NCI-H146 treated with DMSO at 0.1 percent for 48 hours (cell line): ENCODE measurements at regions not wholly inside any gene's neighbourhood (a gene's known extent, or its start where the extent isn't known, plus 50 kb on each side); places are given as distances from the start of the nearest gene placed in this dataset.
A peak's percentile ranks its signal among the peaks of the same experiment; 100 is the strongest.

ENCODE experiments used
- DNase-seq: peaks from one replicate; lab custom pipeline; 2025; ENCODE audit not compliant: unreplicated experiment; lab: John Stamatoyannopoulos, UW

DNA sequence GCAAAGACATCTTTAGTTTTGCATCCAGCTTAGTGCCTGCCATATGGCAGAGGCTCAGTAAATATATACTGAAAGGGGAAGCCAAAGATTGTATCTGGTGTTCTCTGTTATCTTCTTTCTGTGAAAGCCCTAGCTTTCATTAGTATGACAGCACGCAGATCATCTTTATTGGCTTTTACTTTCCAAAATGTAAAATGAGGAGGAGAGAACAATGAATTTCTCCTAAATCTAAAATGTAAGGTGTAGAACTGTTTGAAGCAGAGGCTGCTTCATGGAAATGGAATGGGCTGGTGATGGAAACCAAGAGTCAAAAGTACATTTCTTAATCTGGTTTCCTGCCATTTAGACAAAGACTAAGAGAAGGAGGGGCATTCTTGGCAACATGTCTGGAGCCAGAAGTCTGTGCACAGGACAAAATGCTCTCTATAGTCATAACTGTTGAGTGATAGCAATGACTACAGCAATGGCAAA is 1029.9 kb upstream of the PIK3C3 start:
- DNase-seq = no peak

DNA sequence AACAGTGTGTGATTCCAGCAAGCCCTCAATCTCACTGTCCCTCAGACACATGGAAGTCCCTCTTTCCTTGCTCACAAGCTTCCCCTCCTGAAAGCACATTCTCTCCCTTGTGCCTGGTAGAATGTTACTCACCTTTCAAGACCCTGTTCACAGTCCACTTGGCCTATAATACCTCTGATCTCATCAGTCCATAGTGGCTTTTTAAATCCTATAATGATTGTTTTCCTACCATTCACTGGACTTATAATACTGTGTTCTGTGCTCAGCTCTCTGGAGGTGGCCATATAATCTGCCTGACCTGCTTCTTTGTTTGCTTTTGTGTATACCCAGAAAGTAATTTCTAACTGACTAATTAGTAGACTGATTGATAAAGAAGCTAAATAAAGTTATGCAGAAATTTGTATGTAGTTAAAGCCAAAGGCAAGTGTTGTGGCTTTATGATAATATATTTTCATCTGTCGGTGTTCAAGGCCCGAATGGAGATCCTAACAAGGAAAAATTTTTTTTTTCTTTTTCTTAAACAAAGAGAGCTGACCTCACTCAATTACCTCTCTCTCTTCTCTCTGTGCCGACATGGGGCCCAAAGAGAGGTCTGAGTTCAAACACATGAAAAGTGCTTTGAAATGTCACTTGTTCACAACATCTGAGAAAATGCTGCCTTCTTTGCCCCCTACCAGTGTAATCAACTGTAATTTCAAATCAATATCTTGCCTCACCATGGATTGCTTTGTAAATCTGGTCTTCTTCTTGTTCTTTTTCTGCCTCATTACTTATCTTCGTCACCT is 1033.0 kb upstream of the PIK3C3 start:
- DNase-seq = peak; percentile 97

DNA sequence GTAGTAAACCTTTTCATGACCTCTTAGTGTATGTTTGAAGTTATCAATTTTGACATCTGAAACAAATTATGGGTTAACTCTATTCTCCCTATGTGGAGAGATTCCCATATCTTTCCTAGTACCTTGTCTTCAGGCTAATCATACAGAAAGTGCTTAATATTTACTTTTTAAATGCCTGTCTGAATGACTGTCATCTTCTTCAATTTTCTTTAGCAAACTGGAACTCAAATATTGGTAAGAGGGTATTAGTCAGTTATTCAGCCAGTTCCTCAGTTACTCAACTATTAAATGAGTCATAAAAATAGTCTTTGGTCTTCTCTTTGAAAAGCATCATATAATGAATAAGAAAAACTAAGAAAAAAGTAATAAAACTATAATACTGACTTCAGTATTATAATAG is 1038.0 kb upstream of the PIK3C3 start:
- DNase-seq = no peak

DNA sequence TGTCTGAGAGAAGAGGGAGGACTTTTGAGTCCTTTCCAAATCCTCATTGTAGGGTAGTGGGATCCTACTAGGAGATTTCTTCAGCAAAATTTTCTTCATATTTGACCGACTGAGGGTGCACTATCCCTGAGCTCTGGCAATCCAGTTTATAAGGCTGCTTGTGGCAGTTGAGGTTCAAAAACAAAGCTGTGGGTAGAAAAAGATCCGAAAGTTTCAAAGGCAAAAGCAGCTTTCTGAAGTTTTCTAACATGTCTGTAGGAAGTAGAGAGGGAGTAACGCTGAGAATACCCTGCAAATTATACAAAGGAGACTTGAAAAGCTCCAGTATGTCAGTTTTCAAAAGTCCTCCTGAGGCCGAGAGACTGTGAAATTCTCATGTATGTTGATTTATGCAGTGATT is 1039.3 kb upstream of the PIK3C3 start:
- no peak for DNase-seq

DNA sequence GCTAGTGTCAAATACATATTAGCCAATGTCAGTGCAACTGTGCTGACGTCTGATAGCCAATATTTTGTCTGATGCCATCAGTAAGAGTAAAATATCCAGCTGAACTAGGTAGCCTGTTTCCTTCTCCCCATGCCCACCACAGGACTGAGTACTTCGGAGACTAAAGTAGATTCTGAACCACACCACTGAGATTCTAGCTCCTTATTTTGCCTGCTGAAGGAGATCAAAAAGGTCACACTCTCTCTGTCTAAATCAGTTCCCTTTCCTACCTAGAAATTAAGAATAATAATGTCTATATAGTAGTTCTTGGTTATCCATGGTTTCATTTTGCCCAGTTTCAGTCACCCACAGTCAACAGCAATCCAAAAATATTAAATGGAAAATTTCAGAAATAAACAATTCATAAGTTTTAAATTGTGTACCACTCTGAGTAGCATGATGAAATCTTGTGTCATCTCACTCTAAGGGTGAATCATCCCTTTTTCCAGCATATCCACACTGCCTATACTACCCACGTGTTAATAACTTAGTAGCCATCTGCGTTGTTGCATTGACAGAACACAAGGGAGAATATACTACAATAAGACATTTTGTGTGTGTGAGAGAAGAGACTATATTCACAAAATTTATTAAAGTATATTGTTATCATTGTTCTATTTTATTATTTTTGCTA is 1043.3 kb upstream of the PIK3C3 start:
- DNase-seq = no peak

DNA sequence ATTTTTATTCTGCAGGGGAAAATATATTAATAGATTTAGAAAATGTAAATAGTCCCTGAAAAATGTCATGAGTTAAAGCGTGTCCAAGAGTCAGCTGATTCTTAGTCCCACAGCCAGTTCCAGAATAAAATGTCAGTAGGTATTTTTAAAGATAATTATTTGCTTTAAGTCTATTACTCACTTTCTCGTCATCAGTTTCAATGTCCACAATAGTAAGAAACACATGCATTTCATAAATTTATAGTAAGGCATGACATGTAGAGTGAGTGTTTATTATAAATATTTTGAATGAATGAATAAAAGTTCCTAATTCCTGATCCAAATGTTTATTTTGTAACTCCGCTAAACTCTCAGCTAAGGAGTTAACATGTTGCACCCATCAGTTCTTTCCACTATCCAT is 1044.0 kb upstream of the PIK3C3 start:
- DNase-seq = no peak

DNA sequence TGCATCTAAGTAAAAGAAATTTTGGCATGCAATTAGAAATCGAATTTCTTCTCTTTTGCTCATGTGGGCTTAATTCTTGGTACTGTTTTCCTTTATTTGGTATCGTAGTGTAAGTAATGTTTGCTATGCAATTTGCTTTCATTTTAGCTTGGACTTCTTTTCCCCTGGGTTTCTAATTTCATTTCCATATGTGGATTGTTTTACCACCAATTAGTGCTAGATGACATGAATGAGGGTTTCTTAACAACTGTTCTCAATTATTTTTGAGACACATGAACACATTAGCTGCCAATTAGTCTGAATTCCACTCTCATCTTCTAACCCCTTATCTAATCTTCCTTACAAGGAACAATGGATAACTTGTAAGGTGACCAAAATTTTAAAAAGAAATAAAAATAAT is 1047.2 kb upstream of the PIK3C3 start:
- peak; percentile 81 for DNase-seq

DNA sequence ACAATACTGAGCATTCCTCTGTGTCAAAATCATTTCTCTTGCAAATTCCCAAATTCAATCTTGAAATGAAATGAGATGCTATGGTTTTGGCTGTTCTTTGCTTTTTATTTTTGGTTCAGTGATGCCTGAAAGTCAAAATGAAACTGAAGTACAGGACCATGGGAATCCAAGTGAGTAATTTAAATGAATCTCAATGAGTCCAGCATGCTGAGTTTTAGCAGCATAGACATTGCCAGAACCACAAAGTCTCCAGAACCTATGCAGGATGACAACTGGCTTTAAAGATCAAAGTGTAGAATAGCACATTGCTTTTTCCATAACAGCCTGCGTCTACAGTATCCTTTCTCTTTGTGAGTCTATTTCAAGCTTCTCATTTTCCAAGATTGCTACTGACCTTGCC is 1050.7 kb upstream of the PIK3C3 start:
- no peak for DNase-seq

DNA sequence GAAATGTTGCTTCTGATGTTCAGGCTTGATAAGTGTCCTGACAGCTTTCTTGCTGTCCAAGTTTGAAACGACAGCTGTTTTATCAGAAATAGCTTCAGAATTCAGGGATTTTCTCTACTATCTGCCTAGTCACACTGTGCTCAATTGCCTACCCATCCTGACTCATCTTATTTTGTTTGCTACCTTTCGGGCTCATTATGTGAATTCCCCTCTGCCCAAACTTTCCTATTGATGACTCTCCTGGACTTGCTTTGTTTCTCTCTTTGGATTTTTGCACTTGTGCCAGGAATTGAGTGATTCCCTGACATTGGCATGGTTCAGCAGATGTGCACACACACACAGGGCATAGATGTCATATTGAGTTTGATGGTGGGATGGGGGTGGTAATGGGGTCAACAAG is 1052.6 kb upstream of the PIK3C3 start:
- DNase-seq = no peak

DNA sequence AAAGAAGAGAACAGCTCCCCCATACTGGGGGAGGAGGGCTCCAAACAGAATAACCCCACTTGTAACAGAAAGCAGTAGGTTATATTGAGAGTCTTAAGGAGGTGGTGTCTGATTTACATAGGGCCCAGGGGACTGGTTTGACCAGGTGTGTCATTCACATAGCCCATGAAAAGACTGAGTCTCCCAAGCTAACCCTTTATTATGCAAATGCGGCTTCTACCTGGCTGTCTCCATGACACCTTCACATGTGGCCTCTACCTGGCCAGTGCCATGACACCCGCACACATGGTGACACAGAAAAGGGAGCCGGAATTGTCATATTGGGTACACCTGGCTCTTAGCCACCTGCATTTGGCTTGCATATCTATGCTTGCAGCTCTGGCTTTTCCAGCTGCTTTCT is 1057.2 kb upstream of the PIK3C3 start:
- no peak for DNase-seq

DNA sequence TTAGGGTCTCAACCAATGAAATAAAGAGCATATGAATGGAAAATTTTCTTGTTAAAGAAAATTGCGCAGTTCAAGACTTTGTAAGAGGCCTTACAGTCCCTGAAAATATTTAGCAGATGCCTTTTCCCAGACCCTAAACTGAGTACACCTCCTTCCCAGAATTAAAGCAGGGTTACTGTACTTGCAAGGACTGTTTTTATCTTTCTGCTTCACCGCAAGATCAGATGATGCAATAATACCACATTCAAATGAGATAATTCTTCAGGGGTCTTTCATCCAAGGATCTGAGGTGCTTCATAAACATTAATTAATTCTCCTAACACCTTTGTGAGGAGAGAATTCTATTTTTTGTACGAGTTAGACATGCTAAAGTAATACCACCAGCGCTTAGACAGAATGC is 1071.8 kb upstream of the PIK3C3 start:
- no peak for DNase-seq

DNA sequence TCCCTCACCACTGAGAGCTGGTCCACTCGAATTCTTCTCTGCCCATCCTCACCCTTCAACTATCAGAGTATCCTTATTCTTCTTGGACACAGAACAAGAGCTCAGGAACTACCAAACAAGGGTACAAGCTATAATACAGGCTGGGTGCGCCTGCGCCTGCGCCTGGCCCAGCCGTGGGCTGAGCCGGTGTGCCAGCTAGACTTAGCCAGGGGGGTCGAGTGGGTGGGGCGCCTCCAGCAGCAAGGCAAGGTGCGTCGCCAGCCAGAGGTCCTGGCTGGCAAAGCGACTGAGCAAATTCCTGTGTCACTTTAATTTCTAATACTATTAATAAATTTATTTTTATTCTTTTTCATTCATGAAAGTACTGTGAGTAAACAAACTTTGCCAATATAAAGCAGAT is 1072.6 kb upstream of the PIK3C3 start:
- DNase-seq = no peak

DNA sequence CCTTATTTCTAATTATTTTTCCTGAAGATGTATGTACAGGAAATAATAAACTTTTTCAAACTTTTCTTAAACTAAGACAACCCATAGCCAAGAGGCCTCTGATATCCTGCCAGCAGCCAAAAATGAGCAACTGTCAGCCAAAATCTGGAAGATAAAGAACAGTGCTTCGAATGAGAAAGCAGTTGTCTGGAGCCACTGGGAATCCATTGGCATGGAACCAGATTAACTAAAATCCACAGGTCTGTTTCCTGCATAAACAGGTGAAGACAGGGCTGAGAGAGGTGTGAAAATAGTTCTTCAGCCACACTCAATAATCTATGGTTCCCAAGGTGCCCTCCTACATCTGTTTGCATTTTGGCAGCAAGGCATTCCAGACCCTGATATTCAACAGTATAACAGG is 1076.7 kb upstream of the PIK3C3 start:
- DNase-seq = no peak

DNA sequence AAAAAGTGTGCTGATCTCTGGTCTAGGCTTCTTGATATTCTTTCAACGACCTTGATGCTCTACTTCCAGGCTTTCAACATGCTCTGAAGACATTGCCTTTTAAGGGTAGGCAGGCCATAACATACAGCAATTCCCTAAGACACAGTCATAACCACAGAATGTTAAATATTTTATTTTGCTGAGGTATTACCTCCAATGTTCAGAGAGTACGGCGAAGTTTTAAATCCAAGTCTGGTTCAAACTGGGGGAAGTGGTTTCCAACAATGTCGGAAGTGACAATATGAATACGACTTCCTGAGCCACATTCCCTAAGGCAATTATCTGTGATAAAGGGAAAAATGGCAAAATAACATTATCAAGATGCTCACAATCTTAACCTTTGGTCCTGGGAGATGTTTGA is 1077.9 kb upstream of the PIK3C3 start:
- DNase-seq = no peak

DNA sequence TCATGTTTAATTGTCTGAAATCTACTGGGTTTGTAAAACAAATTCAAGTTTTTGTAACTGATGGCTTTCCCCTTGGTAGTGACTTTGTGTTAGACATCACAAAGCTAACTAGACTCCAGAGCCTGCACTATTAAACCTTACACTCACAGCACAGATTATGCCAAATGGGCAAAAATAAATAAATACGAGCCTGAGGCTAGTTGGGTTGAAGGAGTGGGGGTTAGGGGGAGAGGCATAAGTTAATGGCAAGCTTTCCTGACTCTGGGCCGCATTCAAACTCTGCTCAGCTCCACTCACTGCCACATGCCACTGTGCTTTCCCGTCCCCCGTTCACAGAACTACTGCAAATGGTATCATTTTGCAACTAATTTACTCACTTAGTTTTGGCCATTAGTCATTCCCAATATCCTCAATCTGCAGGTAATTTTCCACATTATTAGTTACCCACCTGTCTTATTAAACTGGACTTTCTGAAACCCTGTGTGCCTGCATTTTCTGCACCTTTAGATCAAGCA is 1079.9 kb upstream of the PIK3C3 start:
- peak; percentile 35 for DNase-seq

DNA sequence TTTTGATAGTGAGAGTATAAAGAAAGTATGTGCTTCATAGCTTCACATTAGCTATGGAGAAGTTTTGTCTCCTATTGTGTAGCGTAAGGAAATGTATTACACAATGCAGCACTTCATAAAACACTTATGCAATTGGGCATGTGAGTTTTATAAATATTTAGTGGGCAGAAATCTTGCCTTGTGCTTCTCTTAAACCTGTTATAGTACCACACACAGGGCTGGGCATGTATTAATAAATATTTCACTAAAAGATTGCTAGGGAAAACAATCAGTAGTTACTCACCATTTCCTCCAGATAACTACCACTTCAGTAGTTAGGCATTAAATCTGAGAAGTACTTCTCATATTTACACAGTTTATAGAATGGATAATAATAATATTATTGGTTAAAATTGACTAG is 1080.8 kb upstream of the PIK3C3 start:
- no peak for DNase-seq

DNA sequence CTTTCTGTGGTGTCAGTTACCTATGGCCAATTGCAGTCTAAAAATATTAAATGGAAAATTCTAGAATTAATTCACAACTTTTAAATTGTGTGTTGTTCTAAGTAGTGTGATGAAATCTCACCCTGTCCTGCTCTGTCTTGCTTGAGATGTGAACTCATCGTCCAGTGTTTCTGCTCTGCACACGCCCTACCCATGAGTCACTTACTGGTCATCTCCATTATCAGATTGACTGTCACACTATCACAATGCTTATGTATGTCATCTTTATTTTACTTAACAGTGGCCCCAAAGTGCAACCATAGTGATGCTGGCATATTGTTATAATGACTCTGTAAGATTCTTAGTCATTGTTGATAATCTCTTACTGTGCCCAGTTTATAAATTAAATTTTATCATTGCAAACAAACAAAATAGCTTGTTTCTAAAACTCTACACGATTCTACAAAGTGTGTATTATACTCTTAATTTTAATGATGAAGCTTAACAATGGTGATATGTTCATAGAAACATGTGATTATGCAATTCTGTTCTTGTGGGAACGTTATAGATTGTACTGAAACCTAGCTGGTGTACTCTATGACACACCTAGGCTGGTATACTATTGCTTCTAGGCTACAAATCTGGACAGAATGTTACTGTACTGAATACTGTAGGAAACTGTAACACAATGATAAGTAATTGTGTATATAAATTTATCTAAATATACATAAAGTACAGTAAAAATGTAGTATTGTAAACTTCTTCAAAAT is 1086.8 kb upstream of the PIK3C3 start:
- DNase-seq = no peak

DNA sequence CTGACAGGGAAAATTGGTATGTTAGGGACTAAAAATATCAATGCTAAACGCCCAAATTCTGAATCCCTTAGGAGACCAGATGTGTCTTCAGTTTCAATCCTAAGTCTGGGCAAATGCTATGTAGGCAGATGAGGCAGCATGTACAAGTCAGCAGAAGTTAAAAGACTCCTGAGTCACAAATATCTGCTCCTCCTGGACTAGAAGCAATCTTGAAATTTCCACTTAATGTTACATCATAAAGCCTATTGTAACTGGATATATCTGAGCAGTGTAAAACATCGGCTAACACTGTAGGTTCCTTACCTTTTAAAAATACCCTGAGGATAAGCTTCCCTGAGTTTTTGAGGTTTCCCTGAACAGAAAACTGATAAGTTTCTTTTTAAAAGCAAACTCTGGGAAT is 1087.6 kb upstream of the PIK3C3 start:
- DNase-seq = no peak

DNA sequence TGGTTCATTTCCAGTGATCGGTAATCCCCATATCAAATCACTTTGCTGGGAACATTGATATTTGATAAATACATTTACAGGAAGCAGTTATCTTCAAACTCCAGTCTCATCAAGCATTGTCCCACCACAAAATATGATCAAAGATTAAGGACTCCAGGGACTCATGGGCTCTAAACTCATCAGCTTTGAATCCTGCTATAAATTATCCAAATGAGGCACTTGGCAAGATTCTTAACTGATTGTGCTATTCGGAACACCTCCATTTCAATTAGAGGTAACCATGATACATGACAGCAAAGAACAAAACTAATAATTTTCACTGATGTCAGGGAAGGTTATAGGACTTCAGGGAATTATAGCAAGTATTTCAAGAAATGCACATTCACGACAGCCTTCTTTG is 1088.1 kb upstream of the PIK3C3 start:
- no peak for DNase-seq

DNA sequence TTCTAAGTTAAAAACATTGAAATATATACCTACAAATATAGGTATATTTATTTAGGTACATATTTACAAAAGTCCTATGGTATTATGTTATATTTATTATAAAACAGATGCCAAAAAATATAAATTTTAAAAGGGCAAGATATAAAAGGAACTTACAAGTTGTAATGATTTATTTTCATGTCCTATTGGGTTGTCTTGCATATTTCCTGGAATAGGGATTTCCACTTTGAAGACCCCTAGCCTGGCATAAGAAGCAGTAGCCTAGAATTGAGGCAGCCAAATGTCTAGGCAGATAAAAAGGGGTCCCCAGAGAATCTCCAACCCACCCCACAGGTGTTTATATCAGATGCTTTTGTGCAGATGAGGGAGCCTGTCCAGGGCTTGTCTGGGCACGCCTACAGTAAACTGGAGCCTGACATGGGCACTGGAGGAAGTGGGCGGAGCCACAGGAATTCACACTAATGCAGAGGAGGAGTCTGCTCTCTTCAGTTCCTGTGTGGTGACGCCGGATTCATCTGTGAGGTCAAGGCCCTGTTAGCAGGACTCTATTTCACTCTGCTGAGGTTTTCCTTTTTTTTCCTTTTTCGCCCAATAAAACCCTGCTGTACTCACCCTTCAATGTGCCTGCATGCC is 1088.9 kb upstream of the PIK3C3 start:
- no peak for DNase-seq

DNA sequence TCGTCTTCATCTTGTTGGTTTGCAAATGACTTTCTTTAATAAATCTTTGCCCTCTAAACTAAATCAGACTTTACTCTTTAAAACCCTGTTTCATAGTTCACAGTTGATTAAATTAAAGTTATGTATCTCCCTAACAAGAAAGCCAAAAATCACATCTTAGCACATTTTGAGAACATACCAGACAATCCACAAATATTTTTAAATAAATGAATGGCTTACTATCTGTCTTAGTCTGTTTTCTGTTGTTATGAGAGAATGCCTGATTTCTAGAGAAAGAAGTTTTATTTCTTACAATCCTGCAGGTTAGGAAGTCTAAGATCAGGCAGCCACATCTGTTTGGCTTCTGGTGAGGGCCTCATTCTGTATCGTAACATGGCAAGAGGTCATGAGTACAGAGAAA is 1090.2 kb upstream of the PIK3C3 start:
- no peak for DNase-seq
